ENCODE measurements at regions not wholly inside any gene's neighbourhood (a gene's known extent, or its start where the extent isn't known, plus 50 kb on each side); places are given as distances from the start of the nearest gene placed in this dataset.

- TF ChIP-seq CTCF (IDR thresholded peaks at IDR 0.05), result no peak
- TF ChIP-seq POLR2A (IDR thresholded peaks at IDR 0.05), result no peak
Measured at GRCh38 chr1:87869567-87869966, 540.9 kb downstream of the LMO4 start.
